ENCODE measurements at regions not wholly inside any gene's neighbourhood (a gene's known extent, or its start where the extent isn't known, plus 50 kb on each side); places are given as distances from the start of the nearest gene placed in this dataset.

DNA sequence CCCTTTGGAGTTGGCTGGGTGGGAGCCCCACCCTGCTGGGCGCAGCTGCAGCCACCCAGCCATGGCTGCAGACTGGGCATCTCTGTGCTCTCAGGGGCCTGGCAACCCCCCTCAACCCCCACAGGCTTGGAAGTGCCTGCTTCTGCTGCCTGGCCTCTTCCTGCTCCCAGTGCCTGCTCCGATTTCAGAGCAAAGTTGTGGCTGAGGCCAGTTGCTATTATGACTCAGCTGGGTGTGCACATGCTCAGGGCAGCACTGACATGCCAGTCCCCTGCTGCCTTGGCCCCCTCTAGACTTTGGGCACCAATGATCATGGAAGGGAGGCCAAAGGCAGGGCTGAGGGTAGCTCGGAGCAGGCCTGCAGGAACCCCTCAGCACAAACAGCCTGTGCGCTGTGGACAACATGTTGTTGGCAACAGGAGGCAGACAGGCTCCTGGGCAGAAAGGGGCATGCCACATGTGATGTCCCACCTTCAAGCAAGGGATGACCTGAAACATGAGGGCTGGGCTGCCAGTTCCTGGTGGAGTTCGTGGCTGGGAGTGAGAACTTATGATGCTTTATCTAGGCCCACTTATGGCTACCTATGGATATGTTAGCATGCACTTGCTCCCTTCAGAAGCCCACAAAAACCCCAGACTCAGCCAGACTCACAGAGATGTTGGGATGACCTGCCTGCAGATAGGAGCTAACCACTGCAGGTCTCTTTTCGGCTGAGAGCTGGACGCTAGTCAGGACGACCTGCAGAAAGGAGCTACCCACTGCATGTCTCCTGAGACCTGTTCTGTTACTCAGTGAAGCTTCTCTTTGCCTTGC is 96.4 kb upstream of the AMOTL1 start:
- DNase-seq: no peak

DNA sequence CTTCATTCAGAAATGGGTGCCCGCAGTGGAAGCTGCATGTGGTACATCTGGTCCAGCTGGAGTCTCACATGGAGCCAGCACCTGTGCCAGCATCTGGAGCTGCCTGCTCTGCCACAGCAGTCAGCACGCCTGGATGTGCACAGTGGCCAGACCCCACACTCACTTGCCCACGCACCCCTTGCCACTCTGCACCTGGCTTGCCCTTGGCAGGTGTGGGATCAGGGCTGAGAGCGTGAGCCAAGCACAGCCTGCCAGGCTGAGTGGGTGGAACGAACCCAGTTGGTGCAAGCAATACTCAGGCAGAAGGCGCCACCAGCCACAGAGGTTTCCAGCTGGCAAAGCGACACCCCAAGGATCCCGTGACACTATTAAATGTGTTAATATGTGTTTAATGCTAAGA is 95.5 kb upstream of the AMOTL1 start:
- no peak for DNase-seq

- DNase-seq: no peak
These were observed 94.8 kb upstream of the AMOTL1 start for GRCh38 chr11:94673386-94673785.

GRCh38 chr11:94673951-94674491 is 94.1 kb upstream of the AMOTL1 start:
- no peak for DNase-seq

- DNase-seq: no peak
These were observed 92.9 kb upstream of the AMOTL1 start for GRCh38 chr11:94675239-94675638.

DNA sequence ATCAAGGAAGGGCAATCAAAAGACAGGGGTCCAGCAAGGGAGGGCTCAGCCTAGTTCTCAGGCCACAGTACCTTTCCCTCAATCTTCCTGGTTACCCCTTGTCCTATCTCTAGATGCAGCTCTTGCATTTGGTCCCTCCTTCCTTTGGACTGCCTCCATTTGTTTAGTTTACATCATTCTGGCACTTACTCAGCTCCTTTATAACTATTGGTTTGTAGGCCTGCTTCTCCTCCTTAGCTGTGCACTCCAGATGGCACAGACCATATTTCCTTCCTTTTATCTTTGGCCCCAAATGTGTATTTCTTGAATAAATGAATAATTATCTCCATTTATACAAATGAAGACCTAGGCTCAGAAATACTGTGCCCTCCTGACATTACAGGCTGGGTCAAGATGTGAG is 92.3 kb upstream of the AMOTL1 start:
- no peak for DNase-seq

GRCh38 chr11:94676814-94677213 is 91.3 kb upstream of the AMOTL1 start:
- no peak for DNase-seq

DNA sequence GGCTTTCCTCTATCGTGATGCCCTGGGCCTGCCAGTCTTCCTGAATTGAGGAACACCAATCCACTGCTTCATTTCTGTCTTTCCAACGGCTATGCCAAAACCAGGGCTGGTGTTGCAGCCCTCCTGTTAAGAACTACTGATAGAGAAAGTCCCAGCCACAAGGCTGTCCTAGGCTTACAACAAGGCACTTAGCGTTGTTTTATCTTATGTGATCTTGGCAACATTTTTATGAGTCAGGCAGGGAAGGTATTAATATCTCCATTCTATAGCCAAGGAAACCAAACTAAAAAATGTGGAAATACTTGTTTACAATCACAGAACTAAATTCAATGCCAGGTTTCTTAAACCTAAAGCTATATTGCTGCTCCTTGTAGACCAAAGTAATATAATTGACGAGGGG is 89.9 kb upstream of the AMOTL1 start:
- DNase-seq: peak in 1 of 56 donors; percentile 2

GRCh38 chr11:94678901-94679300 is 89.3 kb upstream of the AMOTL1 start:
- DNase-seq: no peak

DNA sequence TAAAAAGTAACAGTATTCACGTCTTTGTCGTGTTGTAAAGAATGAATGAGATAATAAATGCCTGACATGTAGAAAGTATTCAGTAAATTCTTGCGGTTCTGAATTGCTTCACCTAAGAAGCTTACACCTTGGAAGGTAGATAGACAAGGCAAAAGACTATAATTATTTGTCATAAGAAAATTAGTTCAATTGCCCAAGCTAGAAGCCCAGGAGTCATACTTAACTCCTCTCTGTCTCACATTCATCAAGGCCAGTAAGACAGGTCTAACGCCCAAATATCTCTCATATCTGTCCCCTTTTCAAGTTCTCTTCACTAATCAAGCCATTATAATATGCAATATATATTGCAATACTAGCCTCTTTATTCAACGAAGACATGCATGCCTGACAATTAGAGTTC is 87.7 kb upstream of the AMOTL1 start:
- DNase-seq: no peak

GRCh38 chr11:94681140-94681539 is 87.0 kb upstream of the AMOTL1 start:
- no peak for DNase-seq

DNA sequence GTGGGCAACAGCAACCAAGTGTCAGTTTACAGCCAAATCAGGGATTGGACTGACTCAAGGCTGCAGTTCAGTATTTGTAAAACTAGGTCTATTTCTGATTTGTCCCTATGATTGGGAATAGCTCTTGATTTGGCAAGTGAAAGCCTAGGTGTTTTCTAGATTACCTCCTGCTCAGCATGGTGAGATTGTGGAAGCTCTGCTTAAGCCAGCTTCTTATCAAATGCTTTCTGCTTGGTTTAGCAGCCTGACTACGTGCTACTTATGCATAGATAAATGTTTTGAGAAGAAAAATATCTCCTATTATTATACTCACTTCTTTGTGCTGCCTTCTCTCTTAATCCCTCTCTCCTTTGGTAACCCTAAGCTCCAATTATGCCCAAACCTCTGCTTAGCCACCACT is 86.3 kb upstream of the AMOTL1 start:
- DNase-seq: no peak

GRCh38 chr11:94694309-94695060 is 73.7 kb upstream of the AMOTL1 start:
- DNase-seq: no peak

GRCh38 chr11:94697156-94697555 is 71.0 kb upstream of the AMOTL1 start:
- DNase-seq: no peak

- DNase-seq: no peak
These were observed 67.5 kb upstream of the AMOTL1 start for GRCh38 chr11:94700622-94701021.

DNA sequence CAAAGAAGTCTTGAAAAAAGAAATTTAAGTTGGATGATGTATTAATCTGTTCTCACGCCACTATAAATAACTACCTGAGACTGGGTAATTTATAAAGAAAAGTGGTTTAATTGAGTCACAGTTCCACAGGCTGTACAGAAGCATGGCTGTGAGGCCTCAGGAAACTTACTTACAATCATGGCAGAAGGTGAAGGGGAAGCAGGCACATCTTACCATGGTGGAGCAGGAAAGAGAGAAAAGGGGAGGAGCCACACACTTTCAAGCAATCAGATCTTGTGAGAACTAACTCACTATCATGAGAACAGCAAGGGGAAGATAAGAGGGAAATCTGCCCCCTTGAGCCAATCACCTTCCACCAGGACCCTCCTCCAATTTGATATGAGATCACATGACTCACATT is 65.7 kb upstream of the AMOTL1 start:
- DNase-seq: no peak

DNA sequence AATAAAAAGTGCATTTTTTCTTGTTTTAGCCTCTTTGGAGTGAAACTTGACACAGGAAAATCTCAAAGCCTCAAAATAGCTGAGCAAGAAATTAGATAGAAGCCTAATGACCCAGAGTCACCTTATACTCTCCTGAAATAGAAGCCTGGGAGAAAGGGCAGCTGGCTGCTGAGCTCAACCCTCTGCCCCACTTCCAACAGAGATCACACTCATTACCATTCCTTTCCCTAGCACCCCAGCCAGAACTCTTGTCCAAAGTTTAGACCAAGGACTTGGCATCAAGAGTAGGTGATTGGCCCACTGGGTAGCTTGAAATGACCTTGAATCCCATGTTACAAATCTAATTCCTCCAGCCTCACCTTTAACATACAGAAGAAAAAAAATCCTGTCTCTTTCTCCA is 62.7 kb upstream of the AMOTL1 start:
- peak in 4 of 56 donors; percentile 0 to 18 (median 10) for DNase-seq

DNA sequence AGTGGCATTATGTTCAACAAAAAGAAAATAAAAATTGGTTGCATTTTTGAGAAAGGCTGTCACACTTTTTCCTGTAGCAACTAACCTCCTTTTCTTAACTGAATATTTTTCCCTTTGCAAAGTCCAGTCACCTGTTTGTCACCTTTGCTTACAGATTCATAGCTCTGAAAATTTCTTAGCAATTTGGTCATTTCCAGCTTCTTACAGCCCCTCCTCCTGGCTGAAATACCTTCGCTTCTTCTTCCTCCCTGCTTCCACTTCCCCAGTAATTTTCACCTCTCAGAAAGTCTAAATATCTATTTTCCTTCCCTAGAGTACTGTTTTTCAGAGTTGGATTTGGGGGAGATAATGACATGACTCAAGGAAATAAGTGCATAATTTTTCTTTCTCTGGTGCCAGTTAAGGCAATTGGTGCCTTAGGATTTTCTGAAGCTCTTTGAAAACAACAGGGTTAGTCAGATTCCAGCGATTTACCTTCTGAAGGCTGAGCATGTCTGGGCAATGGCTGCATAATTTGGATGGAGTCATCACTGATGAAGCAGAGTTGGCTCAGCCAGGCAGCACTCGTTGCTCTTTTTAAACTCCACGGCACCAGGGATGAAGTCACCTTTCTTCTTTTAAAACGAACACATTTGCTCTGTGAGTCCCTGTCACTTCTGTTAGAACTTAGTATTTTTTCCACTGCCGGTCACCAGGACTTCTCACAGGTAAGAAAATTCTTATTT is 62.1 kb upstream of the AMOTL1 start:
- no peak for DNase-seq

GRCh38 chr11:94708176-94708575 is 60.0 kb upstream of the AMOTL1 start:
- no peak for DNase-seq

GRCh38 chr11:94708642-94709041 is 59.5 kb upstream of the AMOTL1 start:
- no peak for DNase-seq

GRCh38 chr11:94715225-94715624 is 52.9 kb upstream of the AMOTL1 start:
- DNase-seq: no peak

GRCh38 chr11:94717667-94718066 is 50.5 kb upstream of the AMOTL1 start:
- no peak for DNase-seq
